Uterus (tissue), 3 donors: ENCODE measurements at regions not wholly inside any gene's neighbourhood (a gene's known extent, or its start where the extent isn't known, plus 50 kb on each side); places are given as distances from the start of the nearest gene placed in this dataset. TPM values are rescaled to one million over a fixed set of nuclear protein-coding genes. Genes with fewer than 3 reads are reported as not detected.

Experiments
- DNase-seq, 2 donors: peaks; one replicate each; pipeline ENCODE4 v3.0.0-alpha.2; 2019 to 2020
- H3K27ac ChIP-seq, 2 donors: fragments of 200-600 bp; sonication (generic); 1 replicate in 1 of 2; 2 replicates in 1 of 2; pipeline ENCODE4 v1.5.1; 2016 to 2018
- H3K27me3 ChIP-seq, 2 donors: fragments of 200-600 bp; sonication (generic); one replicate each; pipeline ENCODE4 v1.5.1; 2018 to 2019; ENCODE audit warnings: control low read depth in 1 of 2
- H3K36me3 ChIP-seq, 2 donors: fragments of 200-600 bp; sonication (generic); one replicate each; pipeline ENCODE4 v1.5.1; 2019; ENCODE audit warnings: control low read depth in 1 of 2
- H3K4me1 ChIP-seq, 2 donors: fragments of 200-600 bp; sonication (generic); one replicate each; pipeline ENCODE4 v1.5.1; 2018 to 2019; ENCODE audit warnings: control low read depth in 1 of 2
- H3K4me3 ChIP-seq, 2 donors: fragments of 200-600 bp; sonication (generic); 1 replicate in 1 of 2; 2 replicates in 1 of 2; pipeline ENCODE4 v1.5.1; 2018 to 2019; ENCODE audit warnings: mild to moderate bottlenecking in 1 of 2
- H3K9me3 ChIP-seq, 2 donors: fragments of 200-600 bp; sonication (generic); one replicate each; pipeline ENCODE4 v1.5.1; 2019; ENCODE audit warnings: control low read depth in 1 of 2
- CTCF ChIP-seq, 4 experiments: fragments of 200-600 bp in 2 of 4; fragments of 450-650 bp in 2 of 4; sonication (generic) in 2 of 4; IDR thresholded peaks; one replicate each; pipeline ENCODE4 v1.5.1; 2016 to 2019; ENCODE audit warnings: antibody characterized with exemption in 4 of 4, mild to moderate bottlenecking in 2 of 4, moderate library complexity in 1 of 4
- POLR2A ChIP-seq, 2 donors: fragments of 450-650 bp; IDR thresholded peaks; one replicate each; pipeline ENCODE4 v1.6.1; 2016; ENCODE audit warnings: antibody characterized with exemption in 2 of 2, mild to moderate bottlenecking in 1 of 2, moderate library complexity in 1 of 2
- intact Hi-C: fragments of 100-400 bp; cut with DNase I; formaldehyde crosslinking; loops from one replicate; pipeline ENCODE4 v1.15.1; 2023; ENCODE audit warnings: low total_unique reads
- small RNA-seq: library from RNA; depleted of rRNA; stranded (forward); fragments of <200 nt; gene quantifications from one replicate; pipeline ENCODE3, GENCODE V24; 2016
- donor health status: DM: yes; HTN: yes; CAD: no.

GRCh38 chr3:30551927-30552326 lies 54.5 kb upstream of the TGFBR2 start:
- TF ChIP-seq CTCF (IDR thresholded peaks at IDR 0.05) (no peak), POLR2A (IDR thresholded peaks at IDR 0.05) (no peak)
- no peak for DNase-seq
- H3K9me3 ChIP-seq, result no peaks in the 10 kb centered on the region
- H3K4me1 ChIP-seq, result no peaks in the 10 kb centered on the region
- no peaks in the 10 kb centered on the region for H3K27me3 ChIP-seq
- intact Hi-C loops, result no loop called here
- no peak overlapping the region for H3K27ac ChIP-seq
- no peaks in the 10 kb centered on the region for H3K36me3 ChIP-seq
- H3K4me3 ChIP-seq, result no peak overlapping the region

- H3K36me3 ChIP-seq, result no peaks in the 10 kb centered on the region
- no peaks in the 10 kb centered on the region for H3K4me1 ChIP-seq
- TF ChIP-seq CTCF (IDR thresholded peaks at IDR 0.05) (no peak), POLR2A (IDR thresholded peaks at IDR 0.05) (no peak)
- no peaks in the 10 kb centered on the region for H3K9me3 ChIP-seq
- no peak for DNase-seq
- no peak overlapping the region for H3K27ac ChIP-seq
- H3K4me3 ChIP-seq, result no peak overlapping the region
- intact Hi-C loops, result no loop called here
- H3K27me3 ChIP-seq, result no peaks in the 10 kb centered on the region
Measured at GRCh38 chr3:30553641-30554316, 52.6 kb upstream of the TGFBR2 start.

GRCh38 chr3:30554317-30554690 lies 52.1 kb upstream of the TGFBR2 start:
- Histone ChIP-seq H3K9me3 (no peaks in the 10 kb centered on the region), H3K4me1 (no peaks in the 10 kb centered on the region), H3K4me3 (no peak overlapping the region), H3K27ac (no peak overlapping the region), H3K27me3 (no peaks in the 10 kb centered on the region), H3K36me3 (no peaks in the 10 kb centered on the region)
- DNase-seq, result no peak
- no peak for TF ChIP-seq POLR2A (IDR thresholded peaks at IDR 0.05)
- TF ChIP-seq CTCF (IDR thresholded peaks at IDR 0.05), result no peak
- intact Hi-C loops, result no loop called here

- no peak for DNase-seq
- no peaks in the 10 kb centered on the region for H3K36me3 ChIP-seq
- no peak overlapping the region for H3K27ac ChIP-seq
- no peaks in the 10 kb centered on the region for H3K4me1 ChIP-seq
- H3K9me3 ChIP-seq, result no peaks in the 10 kb centered on the region
- intact Hi-C loops, result no loop called here
- no peak for TF ChIP-seq CTCF (IDR thresholded peaks at IDR 0.05)
- no peak for TF ChIP-seq POLR2A (IDR thresholded peaks at IDR 0.05)
- H3K4me3 ChIP-seq, result no peak overlapping the region
- no peaks in the 10 kb centered on the region for H3K27me3 ChIP-seq
Measured at GRCh38 chr3:30555968-30556367, 50.4 kb upstream of the TGFBR2 start.

Small RNAs in the stretch of these regions (small RNA-seq; reads per million reads assigned to genes)
- gene RF01848, result not detected
